ENCODE measurements at regions not wholly inside any gene's neighbourhood (a gene's known extent, or its start where the extent isn't known, plus 50 kb on each side); places are given as distances from the start of the nearest gene placed in this dataset.

GRCh38 chr9:28177142-28177541, 603.9 kb upstream of the C9orf72 start:
- H3K4ac ChIP-seq (replicated peaks; ENCODE audit: insufficient read length, low read depth, low read length) = no peak overlapping the region
- H4K20me1 ChIP-seq (replicated peaks in 1 of 2; ENCODE audit: control insufficient read depth in 1 of 2, insufficient read depth in 2 of 2, low read length in 2 of 2) = no peaks in the 10 kb centered on the region
- H3K27me3 ChIP-seq (replicated peaks in 1 of 4; ENCODE audit: control insufficient read depth in 3 of 4, extremely low read depth in 1 of 4, insufficient read depth in 3 of 4, low read length in 3 of 4) = no peaks in the 10 kb centered on the region
- H2BK120ac ChIP-seq (replicated peaks; ENCODE audit: low read depth, low read length) = no peak overlapping the region
- H4K5ac ChIP-seq (ENCODE audit: insufficient read length, low read depth, low read length) = no peak overlapping the region
- H3K4me1 ChIP-seq (replicated peaks in 1 of 4; ENCODE audit: control insufficient read depth in 3 of 4, insufficient read depth in 4 of 4, low read length in 3 of 4) = no peaks in the 10 kb centered on the region
- no peak for DNase-seq (ENCODE audit: low read depth in 1 of 2, low spot score in 2 of 2)
- no peak overlapping the region for H3K18ac ChIP-seq (ENCODE audit: extremely low read depth, low read length)
- no peak overlapping the region for H3K56ac ChIP-seq (replicated peaks; ENCODE audit: insufficient read length, low read depth, low read length)
- no peak overlapping the region for H2AFZ ChIP-seq (ENCODE audit: low read length)
- H3K9me3 ChIP-seq (ENCODE audit: insufficient read depth in 2 of 2, low read depth in 1 of 2, low read length in 1 of 2) = no peaks in the 10 kb centered on the region
- H3K23me2 ChIP-seq (ENCODE audit: low read depth, low read length) = no peaks in the 10 kb centered on the region
- H3K14ac ChIP-seq (ENCODE audit: insufficient read length) = no peak overlapping the region
- CTCF ChIA-PET (ENCODE audit: partially characterized antibody) = no interaction called here
- no peaks in the 10 kb centered on the region for H3K79me2 ChIP-seq (ENCODE audit: control insufficient read depth in 1 of 2, insufficient read depth in 2 of 2, low read length in 2 of 2)
- H3K27ac ChIP-seq (ENCODE audit: low read depth, low read length) = no peak overlapping the region
- H4K91ac ChIP-seq (replicated peaks; ENCODE audit: insufficient read length, low read length) = no peak overlapping the region
- FAIRE-seq = no peak
- H4K8ac ChIP-seq (ENCODE audit: extremely low read depth, insufficient read depth, low read length) = no peak overlapping the region
- no peaks in the 10 kb centered on the region for H3K36me3 ChIP-seq (ENCODE audit: control insufficient read depth in 2 of 4, insufficient read depth in 4 of 4, low read length in 3 of 4)
- H2BK15ac ChIP-seq (ENCODE audit: low read length) = no peak overlapping the region
- H3K4me3 ChIP-seq (ENCODE audit: extremely low read depth in 1 of 4, insufficient read depth in 2 of 4, low read depth in 3 of 4, low read length in 4 of 4) = no peak overlapping the region
- H2BK20ac ChIP-seq (ENCODE audit: low read length) = no peak overlapping the region
- no peak overlapping the region for H2BK5ac ChIP-seq (ENCODE audit: low read depth, low read length)
- H3K23ac ChIP-seq (ENCODE audit: insufficient read length) = no peak overlapping the region
- 100% methylated on average over 2 of the region's 2 CpGs; no CpG with 5 or more reads in 1 of the 2 experiments for WGBS, 2 experiments (ENCODE audit: extremely low coverage in 1 of 2, insufficient coverage in 1 of 2, insufficient read length in 1 of 2, insufficient replicate concordance in 2 of 2, low coverage in 1 of 2, low lambda C conversion rate in 2 of 2, missing lambda C conversion rate in 1 of 2)
- no peak overlapping the region for H3K4me2 ChIP-seq (ENCODE audit: insufficient read depth in 1 of 2, low read depth in 2 of 2, low read length in 2 of 2)
- no peak overlapping the region for H3K9ac ChIP-seq (replicated peaks in 1 of 4; ENCODE audit: extremely low read depth in 1 of 4, low read depth in 3 of 4, low read length in 3 of 4)
- TF ChIP-seq RNF2 (IDR thresholded peaks at IDR 0.05; ENCODE audit: borderline replicate concordance, low read depth, low read length, missing control alignments, poor library complexity, severe bottlenecking) = no peak
- no peak for TF ChIP-seq SIRT6 (IDR thresholded peaks at IDR 0.05; ENCODE audit: low read length)
- no peak for TF ChIP-seq ATF2 (IDR thresholded peaks at IDR 0.05; ENCODE audit: low read length)
- no peak overlapping the region for H2BK12ac ChIP-seq (ENCODE audit: low read depth, low read length)
- H2AK5ac ChIP-seq (ENCODE audit: low read depth, low read length) = no peak overlapping the region
- H3K79me1 ChIP-seq (ENCODE audit: low read depth, low read length) = no peaks in the 10 kb centered on the region
- POLR2A ChIA-PET (ENCODE audit: partially characterized antibody) = no interaction called here
